ENCODE measurements at regions not wholly inside any gene's neighbourhood (a gene's known extent, or its start where the extent isn't known, plus 50 kb on each side); places are given as distances from the start of the nearest gene placed in this dataset.
"Not testable (repeated sequence)": the region's sequence is repeated elsewhere in the genome, so short reads cannot be mapped to it uniquely, and the experiment has no call there.

DNA sequence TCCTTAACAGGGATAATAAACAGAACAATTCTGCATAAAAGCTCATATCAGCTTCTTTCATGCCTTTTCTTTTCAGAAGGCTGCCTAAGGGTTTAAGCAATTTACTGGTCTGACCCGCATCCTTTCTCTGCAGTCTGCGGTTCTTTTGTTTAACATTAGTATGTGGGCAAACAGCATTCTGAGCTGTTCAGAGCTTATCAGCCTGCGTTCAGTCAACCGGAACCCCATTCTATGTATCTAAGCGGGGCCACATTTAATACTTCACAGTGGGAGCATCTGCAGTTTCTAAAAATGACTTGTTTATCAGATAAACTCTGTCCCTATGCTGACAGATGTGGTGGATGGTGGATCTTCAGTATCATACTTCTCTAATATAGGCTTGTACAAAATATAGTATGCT, 758.9 kb upstream of the MMS22L start:
- no peak for DNase-seq

DNA sequence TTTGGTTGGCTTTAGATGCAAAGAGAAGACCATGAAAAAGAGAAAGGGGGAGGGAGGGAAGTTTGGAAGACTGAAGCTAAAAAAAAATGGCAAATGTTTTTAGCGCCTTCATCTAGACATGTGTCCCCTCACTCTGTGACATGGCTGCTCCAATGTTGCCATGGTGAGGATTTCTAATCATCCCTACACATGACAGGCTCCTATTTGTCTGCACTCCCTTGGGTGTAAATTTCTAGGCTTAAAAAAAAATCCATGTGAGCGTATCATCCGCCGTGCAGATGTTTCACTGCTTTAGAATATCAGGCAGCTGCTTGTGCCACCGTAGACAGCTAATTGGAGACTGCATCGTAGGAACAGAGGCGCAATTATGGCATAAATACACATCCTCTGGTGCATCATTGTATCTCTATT, 761.1 kb upstream of the MMS22L start:
- DNase-seq, result no peak

- no peak for DNase-seq
These were observed 761.9 kb upstream of the MMS22L start for GRCh38 chr6:98044791-98045470.

- no peak for DNase-seq
These were observed 764.1 kb upstream of the MMS22L start for GRCh38 chr6:98047164-98047563.

DNA sequence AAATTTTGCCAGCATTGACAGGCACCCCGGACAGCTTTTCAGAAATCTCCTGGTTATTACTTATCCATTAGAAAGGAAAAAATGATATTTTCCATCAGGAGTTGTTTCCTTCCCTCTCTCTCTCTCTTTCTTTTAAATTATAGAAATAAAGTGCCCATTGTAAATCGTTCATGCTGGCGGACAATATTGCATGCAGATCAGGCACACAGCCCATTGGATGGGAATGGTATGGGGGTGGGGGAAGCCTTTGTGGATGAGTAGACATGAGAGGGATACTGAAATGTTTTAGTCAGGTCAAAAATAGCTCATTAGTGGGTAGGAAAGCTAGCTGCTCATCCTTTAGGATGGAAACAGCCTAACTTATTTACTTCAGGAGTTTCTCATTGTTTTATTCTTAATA, 764.9 kb upstream of the MMS22L start:
- DNase-seq, result no peak

GRCh38 chr6:98054453-98054852, 771.4 kb upstream of the MMS22L start:
- DNase-seq, result peak; percentile 9 to 16

GRCh38 chr6:98056955-98057354, 773.9 kb upstream of the MMS22L start:
- DNase-seq, result no peak

- no peak for DNase-seq
These were observed 767.0 kb upstream of the POU3F2 start for GRCh38 chr6:98067375-98067774.

GRCh38 chr6:98088537-98088936, 745.8 kb upstream of the POU3F2 start:
- not testable (repeated sequence) for DNase-seq

- no peak for DNase-seq
These were observed 742.0 kb upstream of the POU3F2 start for GRCh38 chr6:98092331-98092730.

DNA sequence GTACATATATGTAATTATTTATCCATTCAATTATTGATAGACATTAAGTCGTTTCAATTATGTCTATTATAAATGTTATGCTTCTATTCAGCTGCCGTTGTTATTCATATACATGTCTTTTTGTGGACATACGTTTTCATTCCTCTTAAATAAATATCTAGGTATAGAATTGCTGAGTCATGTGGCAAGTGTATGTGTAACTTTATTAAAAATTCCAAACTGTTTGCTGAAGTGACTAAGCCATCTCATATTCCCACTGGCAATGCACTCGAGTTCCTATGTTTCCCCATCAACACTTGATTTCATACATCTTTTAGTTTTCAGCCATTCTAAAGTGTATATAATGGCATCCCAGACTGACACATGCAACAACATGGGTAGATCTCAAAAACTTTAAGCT, 739.7 kb upstream of the POU3F2 start:
- no peak for DNase-seq

DNA sequence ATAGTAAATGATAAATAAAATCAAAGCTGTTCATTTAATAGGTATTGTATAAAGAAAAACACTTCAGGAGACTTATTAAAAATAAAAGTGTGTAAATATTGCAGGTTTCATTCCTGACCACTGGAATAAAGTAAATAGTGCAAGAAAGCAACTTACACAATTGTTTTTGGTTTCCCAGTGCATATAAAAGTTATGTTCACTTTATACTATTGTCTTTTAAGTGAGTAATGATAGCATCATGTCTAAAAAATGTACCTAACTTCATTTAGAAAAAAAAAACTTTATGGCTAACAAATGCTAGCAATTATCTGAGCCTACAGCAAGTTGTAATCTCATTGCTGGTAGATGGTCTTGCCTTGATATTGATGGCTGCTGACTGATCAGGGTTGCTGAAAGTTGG, 726.6 kb upstream of the POU3F2 start:
- DNase-seq, result no peak

- no peak for DNase-seq
These were observed 717.9 kb upstream of the POU3F2 start for GRCh38 chr6:98116455-98116854.

DNA sequence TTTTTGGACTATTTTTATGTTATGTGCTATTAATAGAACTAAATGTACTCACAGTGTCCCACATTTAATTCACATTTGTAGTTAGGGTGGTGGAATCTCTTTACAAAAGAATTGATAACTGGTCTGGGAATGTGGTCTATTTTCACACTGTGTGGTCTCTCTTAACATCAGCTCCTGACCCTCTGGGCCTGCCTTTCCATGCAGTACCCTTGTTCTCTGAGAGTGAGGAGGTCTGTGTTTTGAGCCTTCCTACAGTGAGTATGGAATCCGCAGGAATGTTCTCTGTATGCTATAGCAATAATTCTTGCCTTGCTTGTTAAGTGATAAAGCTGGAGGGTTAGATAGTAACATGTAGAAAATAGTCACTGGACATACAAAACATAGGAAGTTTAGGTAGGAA, 717.3 kb upstream of the POU3F2 start:
- no peak for DNase-seq

GRCh38 chr6:98118397-98119045, 715.9 kb upstream of the POU3F2 start:
- no peak for DNase-seq

GRCh38 chr6:98124171-98124570, 710.2 kb upstream of the POU3F2 start:
- no peak for DNase-seq

GRCh38 chr6:98131290-98131990, 702.9 kb upstream of the POU3F2 start:
- DNase-seq, result no peak

GRCh38 chr6:98136333-98136732, 698.0 kb upstream of the POU3F2 start:
- no peak for DNase-seq

- no peak for DNase-seq
These were observed 697.0 kb upstream of the POU3F2 start for GRCh38 chr6:98137391-98137790.

- DNase-seq, result no peak
These were observed 691.5 kb upstream of the POU3F2 start for GRCh38 chr6:98142839-98143238.

DNA sequence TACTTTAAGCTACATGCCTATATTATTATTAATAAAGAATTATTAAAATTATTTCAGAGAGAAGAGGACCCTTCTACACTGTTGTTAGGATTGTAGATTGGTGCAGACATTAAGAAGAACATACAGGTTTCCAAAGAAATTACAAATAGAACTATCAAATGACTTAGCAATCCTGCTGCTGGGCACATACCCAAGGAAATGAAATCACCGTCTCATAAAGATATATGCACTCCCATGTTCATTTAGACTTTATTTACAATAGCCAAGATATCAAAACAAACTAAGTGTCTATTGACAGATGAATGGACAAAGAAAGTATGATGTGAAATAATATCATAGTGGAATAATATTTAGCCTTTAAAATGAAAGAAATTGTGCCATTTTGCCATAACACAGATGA, 687.7 kb upstream of the POU3F2 start:
- DNase-seq, result no peak

DNA sequence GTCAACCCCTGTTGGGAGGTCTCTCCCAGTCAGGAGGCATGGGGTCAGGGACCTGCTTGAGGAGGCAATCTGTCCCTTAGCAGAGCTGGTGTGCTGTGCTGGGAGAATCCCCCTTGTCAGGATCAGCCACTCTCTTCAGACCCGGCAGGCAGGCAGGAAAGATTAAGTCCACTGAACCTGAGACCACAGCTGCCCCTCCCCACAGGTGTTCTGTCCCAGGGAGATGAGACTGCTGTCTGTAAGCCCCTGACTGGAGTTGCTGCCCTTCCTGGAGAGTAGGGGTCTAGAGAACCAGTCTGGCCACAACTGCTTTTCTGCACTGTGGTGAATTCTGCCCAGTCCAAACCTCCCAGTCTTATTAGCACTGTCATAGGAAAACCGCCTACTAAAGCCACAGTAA, 677.8 kb upstream of the POU3F2 start:
- DNase-seq, result no peak

GRCh38 chr6:98179606-98180005, 654.8 kb upstream of the POU3F2 start:
- no peak for DNase-seq

GRCh38 chr6:98200084-98200483, 634.3 kb upstream of the POU3F2 start:
- DNase-seq, result no peak

Measured in AML-193 (cell line).